ENCODE measurements at regions not wholly inside any gene's neighbourhood (a gene's known extent, or its start where the extent isn't known, plus 50 kb on each side); places are given as distances from the start of the nearest gene placed in this dataset.
"Not testable (repeated sequence)": the region's sequence is repeated elsewhere in the genome, so short reads cannot be mapped to it uniquely, and the experiment has no call there.

DNA sequence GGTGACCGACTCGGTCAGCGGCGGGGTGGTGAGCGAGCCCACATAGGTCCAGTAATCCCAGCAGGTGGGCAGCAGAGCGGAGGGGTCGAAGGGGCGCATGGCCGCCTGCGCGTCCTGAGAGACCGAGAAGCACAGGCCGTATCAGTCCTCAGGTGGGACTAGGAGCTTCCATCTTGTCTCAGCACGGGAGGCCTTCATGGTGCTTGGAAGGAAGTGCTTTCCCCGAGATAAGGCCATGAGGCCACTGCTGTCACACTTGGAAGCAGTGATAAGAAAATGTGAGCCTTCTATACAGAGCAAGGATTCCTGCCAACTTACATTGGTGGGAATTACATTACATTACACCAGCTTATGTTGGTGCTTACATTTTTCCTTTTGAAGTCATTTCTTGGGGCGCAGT, 62.6 kb upstream of the METTL9 start:
- DNase-seq = not testable (repeated sequence)

DNA sequence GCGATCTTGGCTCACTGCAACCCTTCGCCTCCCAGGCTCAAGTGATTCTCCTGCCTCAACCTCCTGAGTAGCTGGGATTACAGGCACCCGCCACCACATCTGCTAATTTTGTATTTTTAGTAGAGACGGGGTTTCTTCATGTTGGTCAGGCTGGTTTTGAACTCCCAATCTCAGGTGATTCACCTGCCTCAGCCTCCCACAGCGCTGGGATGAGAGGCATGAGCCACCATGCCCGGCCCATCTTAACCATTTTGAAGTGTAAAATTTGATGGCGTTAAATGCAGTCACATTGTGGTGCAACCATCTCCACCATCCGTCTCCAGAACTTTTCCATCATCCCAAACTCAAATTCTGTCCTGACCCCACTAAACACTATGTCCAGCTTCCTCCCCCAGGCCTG, 61.8 kb upstream of the METTL9 start:
- not testable (repeated sequence) for DNase-seq

DNA sequence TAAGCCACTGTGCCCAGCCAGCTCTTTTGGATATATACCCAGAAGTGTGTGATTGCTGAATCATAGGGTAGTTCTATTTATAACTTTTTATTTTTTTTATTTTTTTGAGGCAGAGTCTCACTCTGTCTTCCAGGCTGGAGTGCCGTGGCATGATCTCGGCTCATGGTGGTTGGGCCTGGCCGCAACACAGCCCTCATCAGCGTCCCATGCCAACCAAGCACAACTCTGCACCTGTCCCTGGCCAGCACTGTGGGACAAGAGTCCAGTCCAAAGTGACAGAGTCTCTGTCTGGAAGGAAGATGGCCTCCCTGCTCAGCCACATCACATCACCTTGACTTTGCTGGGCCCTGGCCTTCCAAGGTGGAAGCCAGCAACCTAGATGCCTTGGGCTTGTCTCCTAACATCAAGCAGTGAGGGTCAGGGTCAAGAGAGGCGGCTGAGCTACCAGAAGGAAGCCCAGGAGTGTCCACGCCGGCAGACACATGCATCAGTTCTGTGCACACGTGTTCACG, 60.2 kb upstream of the METTL9 start:
- not testable (repeated sequence) for DNase-seq

DNA sequence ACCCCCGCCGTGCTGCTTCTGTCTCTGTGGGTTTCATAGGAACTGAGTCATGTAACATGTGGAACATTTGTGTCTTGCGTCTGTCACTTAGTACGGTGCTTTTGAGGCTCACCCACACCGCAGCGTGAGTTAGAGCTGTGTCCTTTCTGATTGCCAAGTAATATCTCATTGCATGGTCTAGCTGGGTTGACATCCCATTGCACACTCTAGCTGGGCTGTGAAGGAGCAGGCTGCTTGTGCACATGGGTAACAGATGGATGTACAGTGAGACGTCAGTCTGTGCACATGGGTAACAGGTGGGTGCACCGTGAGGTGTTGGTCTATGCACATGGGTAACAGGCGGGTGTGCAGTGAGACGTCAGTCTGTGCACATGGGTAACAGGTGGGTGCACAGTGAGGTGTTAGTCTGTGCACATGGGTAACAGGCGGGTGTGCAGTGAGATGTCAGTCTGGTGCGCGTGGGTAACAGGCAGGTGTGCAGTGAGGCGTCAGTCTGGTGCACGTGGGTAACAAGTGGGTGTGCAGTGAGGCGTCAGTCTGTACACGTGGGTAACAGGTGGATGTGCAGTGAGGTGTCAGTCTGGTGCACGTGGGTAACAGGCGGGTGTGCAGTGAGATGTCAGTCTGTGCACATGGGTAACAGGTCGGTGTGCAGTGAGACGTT, 58.5 kb upstream of the METTL9 start:
- peak; percentile 79 for DNase-seq

DNA sequence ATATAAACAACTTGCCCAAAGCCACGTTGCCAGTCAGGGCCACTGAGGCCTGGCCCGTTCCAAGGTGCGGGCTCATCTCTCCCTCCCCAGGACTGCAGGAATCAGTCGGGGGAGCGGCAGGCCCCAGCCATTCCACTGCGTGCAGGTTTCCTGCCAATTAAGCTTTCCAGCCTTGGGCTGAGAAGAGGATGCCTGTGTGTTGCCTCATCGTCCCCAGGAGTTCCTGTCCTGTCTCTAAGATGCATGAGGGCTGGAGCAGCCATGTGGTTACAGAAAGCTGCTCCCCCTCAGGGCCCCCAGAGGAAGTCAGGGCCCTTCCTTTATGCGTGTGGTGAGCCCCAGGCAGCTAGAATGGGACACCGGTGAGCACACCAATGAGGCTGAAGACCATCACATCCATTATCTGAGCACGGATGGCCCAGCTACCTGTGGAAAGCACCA, 57.7 kb upstream of the METTL9 start:
- DNase-seq = not testable (repeated sequence)

DNA sequence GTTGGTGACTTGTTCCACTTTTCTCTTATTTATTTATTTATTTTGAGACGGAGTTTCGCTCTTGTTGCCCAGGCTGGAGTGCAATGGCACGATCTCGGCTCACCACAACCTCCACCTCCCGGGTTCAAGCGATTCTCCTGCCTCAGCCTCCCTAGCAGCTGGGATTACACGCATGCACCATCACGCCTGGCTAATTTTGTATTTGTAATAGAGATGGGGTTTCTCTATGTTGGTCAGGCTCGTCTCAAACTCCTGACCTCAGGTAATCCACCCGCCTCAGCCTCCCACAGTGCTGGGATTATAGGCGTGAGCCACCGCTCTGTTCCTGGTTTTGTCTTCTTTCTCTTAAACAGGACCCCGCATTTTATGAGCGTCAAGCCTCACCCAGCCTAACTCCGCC, 57.3 kb upstream of the METTL9 start:
- DNase-seq = not testable (repeated sequence)

DNA sequence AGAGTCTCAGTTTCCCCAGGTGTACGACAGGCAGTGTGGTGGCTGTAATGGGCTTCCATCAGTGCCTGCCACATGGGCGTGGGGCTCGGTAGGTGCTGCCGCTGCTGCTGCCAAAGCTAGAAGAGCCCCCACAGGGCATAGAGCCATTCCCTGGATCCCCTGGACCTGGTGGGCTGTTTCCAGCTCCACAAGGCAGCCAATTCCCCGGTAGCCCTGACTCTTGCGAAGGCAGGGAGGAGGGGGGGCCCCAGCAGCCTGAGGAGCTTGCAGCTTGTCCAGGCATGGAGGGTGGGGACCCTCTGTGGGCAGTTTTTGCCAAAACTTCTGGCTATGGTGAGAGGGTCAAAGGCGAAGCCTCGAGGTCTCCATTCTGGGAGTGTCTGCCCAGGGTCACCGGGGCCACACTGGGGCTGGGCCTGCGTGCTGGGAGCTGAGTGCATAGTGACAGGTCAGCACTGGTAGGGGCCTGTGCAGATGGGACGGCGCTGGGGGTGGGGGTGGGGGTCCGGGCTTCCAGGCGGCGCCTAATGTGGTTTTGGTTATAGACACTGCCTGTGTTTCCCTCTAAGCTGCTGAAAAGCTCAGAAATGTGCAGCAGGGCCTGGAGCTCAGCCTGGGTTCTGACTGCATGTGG, 56.8 kb upstream of the METTL9 start:
- DNase-seq = not testable (repeated sequence)

DNA sequence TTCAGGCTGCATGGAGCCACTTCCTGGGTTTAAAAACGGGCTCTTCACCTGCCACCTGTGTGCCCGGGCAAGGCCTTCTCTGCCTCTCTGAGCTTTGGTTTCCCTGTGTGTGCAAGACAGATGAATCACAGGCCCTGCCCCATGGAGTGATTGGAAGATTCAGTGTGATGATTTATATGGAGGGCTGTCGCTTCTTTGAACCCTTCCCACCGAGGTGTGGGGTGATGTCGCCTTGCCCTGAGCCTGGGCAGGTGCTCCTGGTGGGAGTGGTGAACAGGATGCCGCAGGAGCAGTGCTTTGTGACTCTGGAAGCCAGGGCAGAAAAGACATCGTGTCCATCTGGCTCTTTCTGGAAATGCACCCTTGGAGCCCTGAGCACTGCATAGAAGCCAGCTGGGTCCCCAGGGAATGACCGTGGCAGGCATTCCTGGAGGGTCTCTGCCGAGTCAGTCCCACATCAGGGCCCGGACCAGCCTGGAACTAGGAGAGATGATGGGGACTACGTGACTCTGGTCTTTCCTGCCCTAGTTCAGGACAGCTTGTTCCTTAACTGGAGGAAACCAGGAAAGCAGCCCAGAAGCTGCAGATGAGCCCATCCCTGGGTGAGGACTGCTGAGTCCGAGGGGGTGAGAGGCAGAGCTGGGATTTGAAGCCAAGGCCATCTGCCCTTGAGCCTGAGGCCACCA, 56.1 kb upstream of the METTL9 start:
- DNase-seq = not testable (repeated sequence)

DNA sequence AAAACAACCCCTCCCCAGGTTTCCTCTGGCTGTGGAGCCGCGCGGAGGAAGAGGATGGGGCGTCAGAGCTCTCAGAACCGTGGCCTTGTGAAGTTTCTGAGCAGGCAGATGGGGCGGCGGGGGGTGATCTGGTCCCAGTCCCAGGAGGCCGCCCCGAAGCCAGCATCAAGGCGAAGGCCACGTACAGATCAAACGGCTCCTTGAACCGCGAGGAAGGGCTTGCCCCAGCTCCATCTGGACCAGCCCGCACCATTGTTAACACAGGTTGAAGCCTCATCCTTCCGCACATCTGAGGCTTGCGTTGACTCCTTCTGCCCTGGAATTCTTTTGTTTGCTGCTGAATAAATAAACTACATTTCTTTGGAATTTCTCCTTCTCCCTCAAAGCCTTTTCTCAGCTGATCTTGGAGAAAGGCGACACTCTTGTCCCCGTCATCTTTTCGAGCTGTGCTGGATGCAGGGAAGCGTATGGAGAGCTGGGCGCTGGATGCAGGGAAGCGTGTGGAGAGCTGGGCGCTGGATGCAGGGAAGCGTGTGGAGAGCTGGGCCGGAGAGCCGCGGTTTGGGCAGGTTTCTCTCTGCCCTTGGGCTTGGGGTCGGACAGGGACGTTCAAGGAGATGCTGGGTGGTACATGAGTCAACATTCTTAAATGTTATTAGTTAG, 53.6 kb upstream of the METTL9 start:
- not testable (repeated sequence) for DNase-seq

DNA sequence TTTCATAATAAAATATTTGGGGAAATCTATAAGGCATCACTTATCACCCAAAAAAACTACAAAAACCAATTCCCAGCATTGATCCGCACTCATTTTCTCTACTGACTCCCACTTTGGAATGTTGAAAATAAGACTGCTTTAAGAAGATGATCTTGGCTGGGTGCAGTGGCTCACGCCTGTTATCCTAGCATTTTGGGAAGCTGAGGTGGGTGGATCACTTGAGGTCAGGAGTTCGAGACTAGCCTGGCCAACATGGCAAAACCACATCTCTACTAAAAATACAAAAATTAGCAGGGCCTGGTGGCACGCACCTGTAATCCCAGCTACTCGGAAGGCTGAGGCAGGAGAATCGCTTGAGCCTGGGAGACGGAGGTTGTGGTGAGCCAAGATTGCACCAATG, 50.0 kb upstream of the METTL9 start:
- not testable (repeated sequence) for DNase-seq
